ENCODE measurements at regions not wholly inside any gene's neighbourhood (a gene's known extent, or its start where the extent isn't known, plus 50 kb on each side); places are given as distances from the start of the nearest gene placed in this dataset.

DNA sequence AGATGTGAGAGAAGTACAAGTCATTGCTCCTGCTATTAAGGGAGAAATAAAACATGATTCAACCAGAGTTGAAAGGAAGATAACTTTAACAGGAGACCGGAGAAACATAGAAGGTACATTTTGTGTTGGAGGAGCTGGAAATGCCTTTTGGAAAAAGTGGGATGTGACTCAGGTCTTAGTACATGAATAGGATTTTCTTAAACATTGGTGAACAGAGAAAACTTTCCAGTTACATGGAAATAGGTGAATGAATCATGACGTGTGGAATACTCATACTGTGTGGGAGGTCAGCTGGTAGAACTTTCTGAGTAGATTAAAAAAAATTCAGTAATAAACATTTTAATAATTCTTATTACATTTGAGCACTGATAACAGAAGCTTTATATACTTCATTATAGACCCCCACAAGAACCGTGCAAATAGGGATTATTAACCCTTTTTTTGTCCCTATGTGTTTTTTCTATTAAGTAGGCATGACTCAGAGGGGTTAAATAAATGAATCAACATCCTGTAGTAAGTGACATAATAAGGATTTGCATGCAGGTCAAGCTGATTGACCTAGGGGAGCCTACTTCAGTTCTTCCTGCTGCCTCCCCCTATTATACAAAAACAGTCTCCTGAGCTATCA is 710.5 kb downstream of the NOVA1 start:
- no peaks in the 10 kb centered on the region for H3K27me3 ChIP-seq (ENCODE audit: insufficient read depth, poor library complexity, severe bottlenecking)
- no peak for DNase-seq (ENCODE audit: low spot score)
- TF ChIP-seq, protein P1, sequence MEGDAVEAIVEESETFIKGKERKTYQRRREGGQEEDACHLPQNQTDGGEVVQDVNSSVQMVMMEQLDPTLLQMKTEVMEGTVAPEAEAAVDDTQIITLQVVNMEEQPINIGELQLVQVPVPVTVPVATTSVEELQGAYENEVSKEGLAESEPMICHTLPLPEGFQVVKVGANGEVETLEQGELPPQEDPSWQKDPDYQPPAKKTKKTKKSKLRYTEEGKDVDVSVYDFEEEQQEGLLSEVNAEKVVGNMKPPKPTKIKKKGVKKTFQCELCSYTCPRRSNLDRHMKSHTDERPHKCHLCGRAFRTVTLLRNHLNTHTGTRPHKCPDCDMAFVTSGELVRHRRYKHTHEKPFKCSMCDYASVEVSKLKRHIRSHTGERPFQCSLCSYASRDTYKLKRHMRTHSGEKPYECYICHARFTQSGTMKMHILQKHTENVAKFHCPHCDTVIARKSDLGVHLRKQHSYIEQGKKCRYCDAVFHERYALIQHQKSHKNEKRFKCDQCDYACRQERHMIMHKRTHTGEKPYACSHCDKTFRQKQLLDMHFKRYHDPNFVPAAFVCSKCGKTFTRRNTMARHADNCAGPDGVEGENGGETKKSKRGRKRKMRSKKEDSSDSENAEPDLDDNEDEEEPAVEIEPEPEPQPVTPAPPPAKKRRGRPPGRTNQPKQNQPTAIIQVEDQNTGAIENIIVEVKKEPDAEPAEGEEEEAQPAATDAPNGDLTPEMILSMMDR (IDR thresholded peaks at IDR 0.05; ENCODE audit: poor library complexity, severe bottlenecking), result no peak
- ATAC-seq (ENCODE audit: low read depth), result peak; percentile 95
- peaks cover 12% of the 10 kb centered on the region for H3K4me1 ChIP-seq (ENCODE audit: insufficient read depth, poor library complexity, severe bottlenecking)
- H3K27ac ChIP-seq (ENCODE audit: poor library complexity, severe bottlenecking), result peak overlapping the region; percentile 45
- no peak overlapping the region for H3K4me3 ChIP-seq (ENCODE audit: severe bottlenecking)
- H3K9me3 ChIP-seq (ENCODE audit: severe bottlenecking), result no peaks in the 10 kb centered on the region
- H3K36me3 ChIP-seq (ENCODE audit: low read depth), result no peaks in the 10 kb centered on the region

DNA sequence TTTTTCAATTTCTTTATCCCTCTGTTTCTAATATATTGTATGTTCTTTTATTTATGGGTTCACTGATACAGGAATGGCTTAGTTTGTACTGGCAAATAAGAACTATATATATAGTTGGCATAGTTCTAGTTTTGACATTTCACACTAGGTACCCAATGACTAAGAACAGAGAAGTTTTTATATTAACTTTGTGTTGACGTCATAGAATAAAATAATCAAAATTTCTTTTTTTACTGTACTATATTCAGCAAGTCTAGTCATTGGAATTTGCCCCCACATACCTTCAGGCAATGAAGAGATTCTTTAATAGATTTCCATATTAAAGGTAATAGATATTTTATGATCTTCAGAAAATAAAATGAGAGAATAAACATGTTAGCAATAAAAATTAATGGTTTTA is 713.2 kb downstream of the NOVA1 start:
- Histone ChIP-seq H3K27me3 (ENCODE audit: insufficient read depth, poor library complexity, severe bottlenecking) (peaks cover 11% of the 10 kb centered on the region), H3K27ac (ENCODE audit: poor library complexity, severe bottlenecking) (no peak overlapping the region), H3K4me1 (ENCODE audit: insufficient read depth, poor library complexity, severe bottlenecking) (peaks cover 12% of the 10 kb centered on the region), H3K36me3 (ENCODE audit: low read depth) (no peaks in the 10 kb centered on the region), H3K9me3 (ENCODE audit: severe bottlenecking) (no peaks in the 10 kb centered on the region), H3K4me3 (ENCODE audit: severe bottlenecking) (no peak overlapping the region)
- ATAC-seq (ENCODE audit: low read depth) (no peak), DNase-seq (ENCODE audit: low spot score) (no peak)
- TF ChIP-seq, protein P1 (IDR thresholded peaks at IDR 0.05; ENCODE audit: poor library complexity, severe bottlenecking), result no peak

DNA sequence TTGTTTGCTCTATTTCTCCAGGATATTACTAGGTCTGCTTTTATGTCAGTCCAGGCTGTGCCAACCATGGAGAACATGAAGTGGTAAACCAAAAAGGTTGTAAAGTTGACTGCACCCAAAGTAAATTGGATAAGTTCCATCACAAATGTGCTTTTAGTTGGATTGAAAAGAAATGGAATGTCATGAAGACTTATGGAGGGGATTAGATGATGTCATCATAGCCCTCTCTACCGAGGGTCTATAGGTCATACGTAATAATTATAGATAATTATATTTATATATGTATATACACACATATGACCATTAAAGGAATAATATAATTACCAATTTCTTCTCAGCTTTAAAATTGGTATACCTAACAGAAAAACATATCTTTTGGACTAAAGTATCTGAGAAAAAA is 714.9 kb downstream of the NOVA1 start:
- no peak overlapping the region for H3K27ac ChIP-seq (ENCODE audit: poor library complexity, severe bottlenecking)
- no peaks in the 10 kb centered on the region for H3K36me3 ChIP-seq (ENCODE audit: low read depth)
- ATAC-seq (ENCODE audit: low read depth) (no peak), DNase-seq (ENCODE audit: low spot score) (no peak)
- H3K27me3 ChIP-seq (ENCODE audit: insufficient read depth, poor library complexity, severe bottlenecking), result peaks cover 11% of the 10 kb centered on the region
- no peak overlapping the region for H3K4me3 ChIP-seq (ENCODE audit: severe bottlenecking)
- no peaks in the 10 kb centered on the region for H3K9me3 ChIP-seq (ENCODE audit: severe bottlenecking)
- TF ChIP-seq, protein P1 (IDR thresholded peaks at IDR 0.05; ENCODE audit: poor library complexity, severe bottlenecking), result no peak
- H3K4me1 ChIP-seq (ENCODE audit: insufficient read depth, poor library complexity, severe bottlenecking), result peaks cover 11% of the 10 kb centered on the region

DNA sequence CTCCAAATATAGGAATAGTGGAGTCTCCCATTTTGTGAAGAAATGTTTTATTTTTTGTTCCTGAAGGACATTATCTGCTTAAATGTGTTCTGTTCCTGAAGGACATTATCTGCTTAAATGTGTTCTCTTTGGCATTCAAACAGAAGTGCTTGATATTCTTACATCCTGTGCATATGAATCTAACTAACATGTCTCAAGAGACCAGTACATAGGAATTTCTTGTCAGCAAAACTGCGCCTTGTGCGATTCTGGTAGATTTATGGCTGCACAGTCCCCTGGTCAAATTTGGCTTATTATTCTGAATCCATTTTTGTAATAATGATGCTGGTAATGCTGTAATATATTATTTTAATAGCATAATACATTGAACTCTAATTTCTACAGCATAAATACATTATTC is 722.4 kb downstream of the NOVA1 start:
- ATAC-seq (ENCODE audit: low read depth) (no peak), DNase-seq (ENCODE audit: low spot score) (no peak)
- TF ChIP-seq, protein P1 (IDR thresholded peaks at IDR 0.05; ENCODE audit: poor library complexity, severe bottlenecking), result no peak
- Histone ChIP-seq H3K27me3 (ENCODE audit: insufficient read depth, poor library complexity, severe bottlenecking) (peaks cover 6% of the 10 kb centered on the region), H3K27ac (ENCODE audit: poor library complexity, severe bottlenecking) (no peak overlapping the region), H3K9me3 (ENCODE audit: severe bottlenecking) (no peaks in the 10 kb centered on the region), H3K4me3 (ENCODE audit: severe bottlenecking) (no peak overlapping the region), H3K4me1 (ENCODE audit: insufficient read depth, poor library complexity, severe bottlenecking) (no peaks in the 10 kb centered on the region), H3K36me3 (ENCODE audit: low read depth) (no peaks in the 10 kb centered on the region; the same call in 1 of the 2 replicates)

DNA sequence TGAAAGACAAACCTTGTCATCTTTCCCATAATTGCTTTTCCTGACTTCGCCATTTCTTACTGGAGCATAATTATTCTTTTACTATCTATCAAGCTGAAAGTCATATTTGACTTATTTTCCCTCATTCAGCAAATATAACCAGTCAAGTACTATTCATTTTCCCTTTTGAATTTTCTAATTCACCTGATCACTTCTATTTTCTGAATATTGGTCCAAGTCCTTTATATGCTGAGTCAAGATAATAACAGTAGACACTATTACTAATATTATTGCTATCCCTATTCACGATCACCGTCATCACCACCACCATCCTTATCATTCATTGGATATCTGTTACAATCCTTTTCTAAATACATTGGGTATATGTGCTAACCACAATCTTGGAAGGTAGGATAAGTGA is 728.0 kb downstream of the NOVA1 start:
- TF ChIP-seq, protein P1 (IDR thresholded peaks at IDR 0.05; ENCODE audit: poor library complexity, severe bottlenecking), result no peak
- no peak overlapping the region for H3K4me3 ChIP-seq (ENCODE audit: severe bottlenecking)
- H3K27me3 ChIP-seq (ENCODE audit: insufficient read depth, poor library complexity, severe bottlenecking), result no peaks in the 10 kb centered on the region
- ATAC-seq (ENCODE audit: low read depth) (no peak), DNase-seq (ENCODE audit: low spot score) (no peak)
- no peaks in the 10 kb centered on the region for H3K9me3 ChIP-seq (ENCODE audit: severe bottlenecking)
- no peaks in the 10 kb centered on the region; the same call in 1 of the 2 replicates for H3K36me3 ChIP-seq (ENCODE audit: low read depth)
- H3K4me1 ChIP-seq (ENCODE audit: insufficient read depth, poor library complexity, severe bottlenecking), result no peaks in the 10 kb centered on the region
- no peak overlapping the region for H3K27ac ChIP-seq (ENCODE audit: poor library complexity, severe bottlenecking)
